K562 (cell line): ENCODE measurements at regions not wholly inside any gene's neighbourhood (a gene's known extent, or its start where the extent isn't known, plus 50 kb on each side); places are given as distances from the start of the nearest gene placed in this dataset.

ENCODE experiments used
- ATAC-seq: fragments of 200-7000 bp; cut with Tn5 transposase; 3 replicates; pipeline ENCODE4 v1.9.1; 2020; ENCODE audit warnings: moderate library complexity
- BruUV-seq: library from RNA; stranded (reverse); fragments of 400-500 nt; replicated peaks from 2 replicates; lab custom pipeline; 2021; lab: Mats Ljungman, UMichigan
- CTCF ChIA-PET: fragments of 300-600 bp; formaldehyde crosslinking; extraction: SDS; loops from one replicate; lab custom pipeline; 2021; ENCODE audit warnings: low intra/inter-chr PET ratio; lab: Yijun Ruan, JAX
- POLR2A ChIA-PET: fragments of 300-600, 350-650 bp; sonication (Branson Sonifier 250); formaldehyde crosslinking; extraction: SDS; loops from one replicate; lab custom pipeline; 2021; ENCODE audit warnings: antibody characterized with exemption, inconsistent platforms; lab: Yijun Ruan, JAX
- DNase-seq, 4 experiments: peaks; one replicate each; pipeline versions ENCODE4 v3.0.0 to v3.0.0-alpha.2; 2011 to 2018; ENCODE audit warnings: low spot score in 3 of 4, mixed read lengths in 3 of 4; ENCODE audit errors: extremely low read depth in 1 of 4
- FAIRE-seq: peaks from 2 replicates; lab custom pipeline; 2011; peaks lifted over from hg19 to GRCh38; lab: Jason Lieb, UNC
- H2AFZ ChIP-seq: 2 replicates; pipeline ENCODE4 v1.6.0; 2011; ENCODE audit warnings: low read depth, low read length, control low read depth, inconsistent platforms
- H3K27ac ChIP-seq: fragments of 200-600 bp; 3 replicates; pipeline ENCODE4 v1.8.0; 2011; ENCODE audit warnings: low read depth, mild to moderate bottlenecking, control low read depth, inconsistent platforms, low read length, moderate library complexity, mixed read lengths; ENCODE audit errors: extremely low read depth
- H3K27me3 ChIP-seq, 2 experiments: fragments of 300-600 bp in 1 of 2; 2 replicates in 1 of 2; 3 replicates in 1 of 2; pipeline versions ENCODE4 v1.6.0 to v1.8.0; 2011; ENCODE audit warnings: inconsistent platforms in 2 of 2, low read length in 2 of 2, mild to moderate bottlenecking in 1 of 2, mixed read lengths in 1 of 2, moderate library complexity in 1 of 2; ENCODE audit not compliant: control insufficient read depth in 2 of 2, insufficient read depth in 2 of 2
- H3K36me3 ChIP-seq: fragments of 300-600 bp; 3 replicates; pipeline ENCODE4 v1.8.0; 2011; ENCODE audit warnings: mild to moderate bottlenecking, low read length, inconsistent platforms; ENCODE audit not compliant: control insufficient read depth, insufficient read depth
- H3K4me1 ChIP-seq, 2 experiments: fragments of 200-600 bp in 1 of 2; replicated peaks in 1 of 2; 2 replicates in 1 of 2; 3 replicates in 1 of 2; pipeline versions ENCODE4 v1.5.1 to v1.8.0; 2011; ENCODE audit warnings: inconsistent platforms in 2 of 2, low read length in 2 of 2, mild to moderate bottlenecking in 1 of 2, mixed read lengths in 1 of 2, moderate library complexity in 1 of 2; ENCODE audit not compliant: control insufficient read depth in 2 of 2, insufficient read depth in 2 of 2
- H3K4me2 ChIP-seq: 2 replicates; pipeline ENCODE4 v1.6.1; 2011; ENCODE audit warnings: low read length, control low read depth, inconsistent platforms, mixed read lengths; ENCODE audit not compliant: insufficient read depth
- H3K4me3 ChIP-seq: fragments of 200-600 bp; sonication (generic), shearing (Covaris generic); 2 replicates; pipeline ENCODE4 v1.5.1; 2016; ENCODE audit warnings: control low read depth, inconsistent platforms
- H3K79me2 ChIP-seq: fragments of 200-600 bp; 3 replicates; pipeline ENCODE4 v1.8.0; 2011; ENCODE audit warnings: low read length, inconsistent platforms; ENCODE audit not compliant: control insufficient read depth, insufficient read depth
- H3K9ac ChIP-seq, 2 experiments: 2 replicates each; pipeline versions ENCODE4 v1.6.0 to v1.6.1; 2011; ENCODE audit warnings: low read depth in 2 of 2, low read length in 2 of 2, control low read depth in 1 of 2, inconsistent platforms in 1 of 2, mild to moderate bottlenecking in 1 of 2, mixed read lengths in 1 of 2; ENCODE audit not compliant: insufficient read depth in 1 of 2
- H3K9me1 ChIP-seq: one replicate; pipeline ENCODE4 v1.6.0; 2011; ENCODE audit warnings: inconsistent platforms, mild to moderate bottlenecking, low read length, moderate library complexity; ENCODE audit not compliant: control insufficient read depth, insufficient read depth
- H3K9me3 ChIP-seq: replicated peaks from 2 replicates; pipeline ENCODE4 v1.5.1; 2011; ENCODE audit warnings: low read depth, low read length, inconsistent platforms; ENCODE audit not compliant: control insufficient read depth, insufficient read depth
- H4K20me1 ChIP-seq: replicated peaks from 2 replicates; pipeline ENCODE4 v1.6.1; 2011; ENCODE audit warnings: low read length, inconsistent platforms, mixed read lengths; ENCODE audit not compliant: control insufficient read depth, insufficient read depth
- C11orf30 ChIP-seq: fragments of 450-650 bp; IDR thresholded peaks from 2 replicates; pipeline ENCODE4 v1.6.1; 2016; ENCODE audit warnings: low read depth, mild to moderate bottlenecking
- ETV1 ChIP-seq: fragments of 450-650 bp; conservative IDR thresholded peaks from 2 replicates; pipeline ENCODE4 v1.6.1; 2016; ENCODE audit warnings: missing genetic modification characterization, control low read depth, low read depth, missing compliant biosample characterization
- MAFG ChIP-seq: fragments of 450-650 bp; conservative IDR thresholded peaks from 2 replicates; pipeline ENCODE4 v1.6.1; 2016; ENCODE audit warnings: missing genetic modification characterization, missing compliant biosample characterization
- NFE2 ChIP-seq: IDR thresholded peaks from 2 replicates; pipeline ENCODE4 v1.6.1; 2014; ENCODE audit warnings: antibody characterized with exemption, low read depth
- NR3C1 ChIP-seq: sonication (generic); formaldehyde crosslinking; IDR thresholded peaks from 2 replicates; pipeline ENCODE4 v1.8.1; 2022; ENCODE audit warnings: missing genetic modification reagents
- SMARCC2 ChIP-seq: fragments of 450-650 bp; IDR thresholded peaks from 2 replicates; pipeline ENCODE4 v1.6.1; 2017; ENCODE audit warnings: antibody characterized with exemption, moderate library complexity, mild to moderate bottlenecking, low read depth
- TAL1 ChIP-seq: fragments of 450-650 bp; IDR thresholded peaks from 2 replicates; pipeline ENCODE4 v1.6.1; 2016; ENCODE audit warnings: mild to moderate bottlenecking
- ZNF124 ChIP-seq: sonication (generic); formaldehyde crosslinking; IDR thresholded peaks from 2 replicates; pipeline ENCODE4 v1.8.1; 2022; ENCODE audit warnings: missing genetic modification reagents
- WGBS: fragments of 100-300 bp; shearing (Covaris generic); methylation state at CpG from one replicate; pipeline ENCODE4 v1.1.6; 2016; ENCODE audit warnings: low coverage, mixed read lengths; ENCODE audit not compliant: insufficient coverage; ENCODE audit errors: missing lambda C conversion rate; 5-methylcytosine and 5-hydroxymethylcytosine counted together
- in situ Hi-C: fragments of 300-500 bp; cut with MboI; formaldehyde crosslinking; loops from 4 replicates; pipeline ENCODE4 v1.15.0; 2018; ENCODE audit warnings: inconsistent platforms, mixed read lengths
- intact Hi-C: fragments of 100-400 bp; cut with micrococcal nuclease; formaldehyde crosslinking; loops from 2 replicates; pipeline ENCODE4 v1.14.2; 2022
- TF ChIP-seq, protein P1 (sequence below), 2 experiments: fragments of 450-650 bp in 1 of 2; sonication (generic) in 1 of 2; formaldehyde crosslinking; conservative IDR thresholded peaks; 2 replicates each; pipeline versions ENCODE4 v1.4.0 to v1.8.1; 2020 to 2022; ENCODE audit warnings: mild to moderate bottlenecking in 1 of 2, missing genetic modification reagents in 1 of 2
- TF ChIP-seq, protein P2 (sequence below): fragments of 250-450 bp; sonication (Bioruptor Pico); IDR thresholded peaks from 2 replicates; pipeline ENCODE4 v1.4.0; 2020; ENCODE audit warnings: mild to moderate bottlenecking, moderate library complexity
- TF ChIP-seq, protein P3 (sequence below): fragments of 450-650 bp; formaldehyde crosslinking; IDR thresholded peaks from 2 replicates; pipeline ENCODE4 v1.4.0; 2020; ENCODE audit warnings: mild to moderate bottlenecking

DNA sequence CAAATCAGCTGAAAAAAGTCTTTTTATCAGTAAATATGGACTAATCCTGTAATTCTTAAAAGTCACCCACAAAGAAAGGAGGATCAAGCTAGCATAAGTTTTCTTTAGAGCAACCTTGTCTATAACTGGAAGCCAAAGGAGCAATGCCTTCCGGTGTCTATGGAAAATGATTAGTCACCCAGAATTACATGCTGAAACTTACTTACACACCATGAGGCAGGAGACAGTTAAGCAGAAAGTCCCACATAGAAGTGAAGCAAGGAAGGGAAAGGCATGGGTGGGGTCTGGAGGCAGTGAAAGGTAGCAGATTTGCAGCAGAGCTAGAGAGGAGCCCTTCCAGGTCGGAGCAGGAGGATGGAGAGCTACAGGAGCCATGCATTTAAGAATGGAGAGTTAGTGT lies 153.7 kb upstream of the RIPOR2 start:
- in situ Hi-C loops (no loop called here), intact Hi-C loops (loop anchor here (10.0 kb wide), 1 partner anchor 515 kb away; no protein-coding TSS in a partner anchor)
- CTCF ChIA-PET: no interaction called here
- H3K4me2 ChIP-seq: no peak overlapping the region
- BruUV-seq: no TSS peak
- H3K9me1 ChIP-seq: no peaks in the 10 kb centered on the region
- H2AFZ ChIP-seq: no peak overlapping the region
- no peak overlapping the region for H3K4me3 ChIP-seq
- ATAC-seq: no peak
- H3K79me2 ChIP-seq: no peaks in the 10 kb centered on the region
- WGBS: 0% methylated on average over 2 of the region's 2 CpGs
- no peak for DNase-seq
- no peaks in the 10 kb centered on the region for H3K9me3 ChIP-seq
- no peaks in the 10 kb centered on the region for H3K4me1 ChIP-seq
- no peaks in the 10 kb centered on the region for H4K20me1 ChIP-seq
- POLR2A ChIA-PET: no interaction called here
- H3K27me3 ChIP-seq: peaks cover 4 to 12% of the 10 kb centered on the region in 2 experiments; a peak in 3 of 5 replicates
- TF ChIP-seq ETV1 (tag) (peak; percentile 74), MAFG (tag) (peak; percentile 53; the same call in 1 of the 2 replicates), C11orf30 (0 out of 2 replicates have a peak, but pooled peaks have one; percentile 8), ZNF124 (CRISPR knock-in tag) (no peak), NFE2 (peak; percentile 26; the same call in 1 of the 2 replicates)
- H3K36me3 ChIP-seq: no peaks in the 10 kb centered on the region
- FAIRE-seq: no peak
- H3K27ac ChIP-seq: no peak overlapping the region
- no peak overlapping the region for H3K9ac ChIP-seq

DNA sequence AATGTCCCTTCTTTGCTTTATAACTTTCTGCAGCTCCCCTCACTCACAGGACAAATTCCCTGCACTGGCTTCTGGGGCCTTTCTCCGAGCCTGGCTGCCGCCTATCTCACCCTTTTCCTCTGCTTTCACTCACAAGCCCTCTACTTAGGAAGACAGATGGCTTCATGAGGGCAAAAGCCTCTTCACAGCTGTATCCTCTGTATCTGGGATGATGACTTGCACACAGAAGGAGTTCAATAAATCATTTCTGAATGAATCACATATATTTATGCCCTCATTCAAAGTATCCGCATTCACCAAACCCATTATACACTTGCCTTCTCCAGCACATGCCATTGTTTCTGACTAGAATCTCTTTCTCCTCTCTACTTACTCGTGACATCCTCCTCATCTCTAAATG lies 159.0 kb upstream of the RIPOR2 start:
- no TSS peak for BruUV-seq
- ChIA-PET CTCF (no interaction called here), POLR2A (interaction anchor here (0.6 kb wide), 1 partner anchor 432 kb away, joined by 3 read pairs; no protein-coding TSS in a partner anchor)
- no peaks in the 10 kb centered on the region for H3K36me3 ChIP-seq
- no peak for FAIRE-seq
- intact Hi-C loops (no loop called here), in situ Hi-C loops (no loop called here)
- no peak overlapping the region for H3K9ac ChIP-seq
- no peak overlapping the region for H3K27ac ChIP-seq
- no peak overlapping the region for H3K4me2 ChIP-seq
- no peaks in the 10 kb centered on the region; a peak in 2 of 5 replicates for H3K27me3 ChIP-seq
- no peak overlapping the region for H2AFZ ChIP-seq
- TF ChIP-seq SMARCC2: no peak
- TF ChIP-seq, protein P1, sequence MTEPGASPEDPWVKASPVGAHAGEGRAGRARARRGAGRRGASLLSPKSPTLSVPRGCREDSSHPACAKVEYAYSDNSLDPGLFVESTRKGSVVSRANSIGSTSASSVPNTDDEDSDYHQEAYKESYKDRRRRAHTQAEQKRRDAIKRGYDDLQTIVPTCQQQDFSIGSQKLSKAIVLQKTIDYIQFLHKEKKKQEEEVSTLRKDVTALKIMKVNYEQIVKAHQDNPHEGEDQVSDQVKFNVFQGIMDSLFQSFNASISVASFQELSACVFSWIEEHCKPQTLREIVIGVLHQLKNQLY (CRISPR knock-in tag; conservative IDR thresholded peaks at IDR 0.05): no peak
- no peak for TF ChIP-seq TAL1
- TF ChIP-seq, protein P2, sequence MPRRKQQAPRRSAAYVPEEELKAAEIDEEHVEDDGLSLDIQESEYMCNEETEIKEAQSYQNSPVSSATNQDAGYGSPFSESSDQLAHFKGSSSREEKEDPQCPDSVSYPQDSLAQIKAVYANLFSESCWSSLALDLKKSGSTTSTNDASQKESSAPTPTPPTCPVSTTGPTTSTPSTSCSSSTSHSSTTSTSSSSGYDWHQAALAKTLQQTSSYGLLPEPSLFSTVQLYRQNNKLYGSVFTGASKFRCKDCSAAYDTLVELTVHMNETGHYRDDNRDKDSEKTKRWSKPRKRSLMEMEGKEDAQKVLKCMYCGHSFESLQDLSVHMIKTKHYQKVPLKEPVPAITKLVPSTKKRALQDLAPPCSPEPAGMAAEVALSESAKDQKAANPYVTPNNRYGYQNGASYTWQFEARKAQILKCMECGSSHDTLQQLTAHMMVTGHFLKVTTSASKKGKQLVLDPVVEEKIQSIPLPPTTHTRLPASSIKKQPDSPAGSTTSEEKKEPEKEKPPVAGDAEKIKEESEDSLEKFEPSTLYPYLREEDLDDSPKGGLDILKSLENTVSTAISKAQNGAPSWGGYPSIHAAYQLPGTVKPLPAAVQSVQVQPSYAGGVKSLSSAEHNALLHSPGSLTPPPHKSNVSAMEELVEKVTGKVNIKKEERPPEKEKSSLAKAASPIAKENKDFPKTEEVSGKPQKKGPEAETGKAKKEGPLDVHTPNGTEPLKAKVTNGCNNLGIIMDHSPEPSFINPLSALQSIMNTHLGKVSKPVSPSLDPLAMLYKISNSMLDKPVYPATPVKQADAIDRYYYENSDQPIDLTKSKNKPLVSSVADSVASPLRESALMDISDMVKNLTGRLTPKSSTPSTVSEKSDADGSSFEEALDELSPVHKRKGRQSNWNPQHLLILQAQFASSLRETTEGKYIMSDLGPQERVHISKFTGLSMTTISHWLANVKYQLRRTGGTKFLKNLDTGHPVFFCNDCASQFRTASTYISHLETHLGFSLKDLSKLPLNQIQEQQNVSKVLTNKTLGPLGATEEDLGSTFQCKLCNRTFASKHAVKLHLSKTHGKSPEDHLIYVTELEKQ (CRISPR knock-in tag): no peak
- TF ChIP-seq, protein P3, sequence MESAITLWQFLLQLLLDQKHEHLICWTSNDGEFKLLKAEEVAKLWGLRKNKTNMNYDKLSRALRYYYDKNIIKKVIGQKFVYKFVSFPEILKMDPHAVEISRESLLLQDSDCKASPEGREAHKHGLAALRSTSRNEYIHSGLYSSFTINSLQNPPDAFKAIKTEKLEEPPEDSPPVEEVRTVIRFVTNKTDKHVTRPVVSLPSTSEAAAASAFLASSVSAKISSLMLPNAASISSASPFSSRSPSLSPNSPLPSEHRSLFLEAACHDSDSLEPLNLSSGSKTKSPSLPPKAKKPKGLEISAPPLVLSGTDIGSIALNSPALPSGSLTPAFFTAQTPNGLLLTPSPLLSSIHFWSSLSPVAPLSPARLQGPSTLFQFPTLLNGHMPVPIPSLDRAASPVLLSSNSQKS (CRISPR knock-in tag): no peak
- no peak for TF ChIP-seq NR3C1 (CRISPR knock-in tag)
- 8% methylated on average over 4 of the region's 4 CpGs for WGBS
- no peaks in the 10 kb centered on the region for H3K4me1 ChIP-seq
- H3K9me3 ChIP-seq: no peaks in the 10 kb centered on the region
- H3K79me2 ChIP-seq: no peaks in the 10 kb centered on the region
- no peaks in the 10 kb centered on the region for H4K20me1 ChIP-seq
- no peak for ATAC-seq
- no peak overlapping the region for H3K4me3 ChIP-seq
- H3K9me1 ChIP-seq: no peaks in the 10 kb centered on the region
- no peak for DNase-seq
